GM19240 (cell line): ENCODE measurements at regions not wholly inside any gene's neighbourhood (a gene's known extent, or its start where the extent isn't known, plus 50 kb on each side); places are given as distances from the start of the nearest gene placed in this dataset.

ENCODE experiments used
- DNase-seq: peaks from one replicate; pipeline ENCODE4 v3.0.0; 2011; ENCODE audit warnings: low spot score; ENCODE audit not compliant: insufficient read length

DNA sequence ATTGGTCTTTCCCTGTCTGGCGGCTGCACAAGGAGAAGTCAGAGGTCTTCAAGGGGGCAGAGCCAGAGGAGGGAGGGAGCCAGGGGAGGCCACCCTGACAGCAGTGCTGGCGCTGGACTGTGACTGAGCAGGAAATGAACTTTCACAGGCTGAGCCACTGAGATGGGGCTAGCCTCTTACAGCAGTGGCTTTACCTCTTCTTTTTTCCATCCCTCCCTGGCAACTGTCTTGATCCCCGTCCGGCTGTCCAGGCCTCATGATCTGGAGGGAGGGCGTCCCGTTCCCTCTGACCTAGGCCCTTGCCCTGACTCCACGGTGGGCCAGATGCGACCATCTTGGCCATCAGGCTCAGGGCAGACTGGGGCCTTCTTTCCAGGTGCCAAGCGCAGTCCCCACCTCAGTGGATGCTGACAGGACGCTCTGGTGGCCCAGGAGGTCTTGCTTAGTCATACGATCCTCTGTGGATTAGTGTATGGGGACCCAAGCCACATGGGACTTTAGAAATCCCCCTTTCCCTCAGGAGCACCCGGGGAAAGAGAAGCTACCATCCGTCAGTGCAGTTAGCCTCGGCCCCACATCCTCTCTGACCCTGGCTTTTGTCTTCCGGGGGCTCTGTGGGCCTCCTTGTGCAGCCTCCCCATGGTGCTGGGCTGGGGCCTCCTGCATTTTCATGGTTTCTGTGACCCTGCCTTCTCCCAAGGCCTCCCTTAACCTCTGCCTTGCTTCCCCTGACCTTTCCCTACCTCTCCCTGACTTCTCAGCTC, 57.4 kb upstream of the CCDC167 start:
- no peak for DNase-seq

DNA sequence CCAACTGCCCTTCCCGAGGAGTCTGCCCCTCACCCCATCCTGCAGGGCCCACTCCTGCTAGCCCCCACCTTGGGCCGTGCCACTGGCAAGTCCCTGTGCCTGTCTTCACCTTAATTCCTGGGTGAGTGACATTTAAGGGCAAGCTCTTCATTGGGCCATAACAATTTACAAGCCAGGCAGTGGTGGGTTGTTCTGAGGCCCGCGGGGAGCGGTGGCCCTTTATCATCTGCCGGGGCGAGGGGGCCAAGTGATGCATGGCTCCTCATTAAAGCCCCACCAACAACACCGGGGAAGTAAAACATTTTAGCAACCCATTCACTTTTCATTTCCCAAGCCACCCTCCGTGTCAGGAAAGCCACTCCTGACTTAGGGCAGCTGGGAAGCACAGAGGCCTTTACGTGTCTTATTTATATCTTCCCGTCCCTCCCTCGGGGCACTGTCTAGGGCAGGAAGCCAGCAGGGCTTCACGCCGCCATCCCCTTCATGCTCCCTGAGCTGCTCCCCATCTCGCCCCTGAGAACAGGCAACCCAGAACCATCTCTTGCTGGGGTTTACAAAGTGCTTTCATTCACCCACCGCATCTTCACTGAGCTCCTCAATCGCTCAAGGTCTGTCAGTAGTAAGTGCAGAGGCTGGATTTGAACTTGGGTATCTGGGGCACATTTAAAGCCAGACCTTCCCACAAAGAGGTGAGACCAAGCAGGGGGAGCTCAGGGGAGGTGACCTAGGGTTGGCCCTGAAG, 55.5 kb upstream of the CCDC167 start:
- no peak for DNase-seq

DNA sequence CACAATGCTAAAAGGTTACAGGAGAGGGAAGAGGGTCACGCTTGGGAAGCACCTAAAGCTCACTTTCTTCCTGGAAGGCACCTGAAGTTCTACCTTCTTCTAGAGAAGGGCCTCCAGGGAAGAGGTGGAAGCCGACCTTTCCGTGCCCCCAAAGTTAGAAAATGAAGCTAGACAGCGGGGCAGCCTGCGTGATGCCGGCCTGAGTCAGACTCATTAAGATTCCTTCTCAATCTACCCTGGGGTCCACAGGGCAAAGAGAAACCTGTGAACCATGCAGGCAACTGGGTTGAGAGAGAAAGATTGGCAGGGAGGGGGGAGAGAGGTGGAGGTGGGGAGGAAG, 54.8 kb upstream of the CCDC167 start:
- DNase-seq: no peak

DNA sequence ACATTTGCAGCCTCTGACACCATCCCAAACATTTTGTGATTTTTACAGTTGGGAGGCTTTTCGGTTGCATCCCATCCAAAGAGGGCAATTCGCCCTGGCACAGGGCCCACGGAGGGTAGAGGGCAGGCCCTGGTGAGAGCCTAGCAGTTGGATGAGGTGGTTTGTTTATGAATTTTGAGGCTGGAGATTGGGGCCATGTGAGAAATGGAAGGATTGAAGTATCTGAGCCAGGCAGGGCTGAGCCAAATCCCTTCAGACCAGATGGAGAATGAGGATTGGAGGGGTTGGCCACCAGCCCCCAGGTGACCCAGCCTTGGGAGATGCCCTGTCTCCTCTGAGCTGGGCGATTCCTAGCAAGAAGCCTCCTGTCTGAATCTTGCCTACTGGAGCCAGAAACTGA, 52.6 kb upstream of the CCDC167 start:
- DNase-seq: no peak

DNA sequence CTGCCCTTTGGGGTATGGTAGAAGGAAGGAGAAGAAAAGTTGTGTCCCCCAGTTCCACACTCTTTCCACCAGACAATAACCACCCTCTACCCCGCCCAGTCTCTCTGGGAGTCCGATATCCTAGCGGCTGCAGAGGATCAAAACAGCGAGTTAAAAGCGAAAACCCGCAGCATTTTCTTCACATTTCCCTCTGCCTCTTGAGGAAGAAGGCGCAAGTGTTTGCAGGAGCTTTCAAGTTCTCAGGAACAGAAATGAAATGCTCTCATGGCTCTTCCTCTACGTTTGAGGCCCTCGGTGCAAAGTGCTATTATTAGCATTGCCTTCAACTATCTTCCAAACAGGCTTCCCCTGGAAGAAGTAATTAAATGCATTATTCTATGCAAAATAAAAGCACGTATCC, 52.2 kb upstream of the CCDC167 start:
- DNase-seq: no peak

DNA sequence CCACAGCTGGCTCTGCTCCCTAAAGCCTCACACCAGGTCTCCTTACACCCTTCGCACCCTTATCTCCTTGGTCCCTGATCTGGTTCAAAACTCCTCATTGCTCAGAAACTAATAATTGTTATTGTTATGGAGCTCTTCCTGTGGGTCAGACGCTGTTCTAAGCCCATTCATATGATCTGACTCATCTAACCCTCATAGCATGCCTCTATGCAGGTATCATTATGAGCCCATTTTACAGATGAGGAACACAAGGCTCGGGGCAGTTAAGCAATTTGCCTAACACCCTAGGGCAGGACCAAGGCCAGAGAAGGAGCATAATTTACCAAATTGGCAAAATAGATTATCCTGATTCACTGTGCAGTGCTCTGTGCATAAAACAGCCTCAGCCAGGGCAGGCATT, 51.8 kb upstream of the CCDC167 start:
- no peak for DNase-seq

DNA sequence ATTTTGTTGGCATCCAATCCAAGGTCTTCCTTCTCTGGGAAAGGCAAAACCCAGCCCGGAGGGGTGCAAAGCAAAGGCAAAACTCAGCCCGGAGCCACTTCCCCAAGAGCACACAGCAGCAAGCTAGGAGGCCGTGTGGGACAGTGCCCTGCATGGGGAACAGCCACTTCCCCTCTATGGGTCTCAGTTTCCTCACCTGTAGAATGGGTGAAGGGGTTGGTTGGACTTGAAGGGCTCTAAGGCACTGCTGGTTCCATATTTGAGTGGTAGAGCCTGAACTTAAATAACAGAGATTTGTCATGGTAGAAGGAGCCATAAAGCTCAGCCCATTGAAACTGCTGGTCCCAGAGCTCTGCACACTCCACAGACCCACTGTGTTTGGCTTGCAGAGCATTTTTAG, 51.3 kb upstream of the CCDC167 start:
- DNase-seq: no peak

DNA sequence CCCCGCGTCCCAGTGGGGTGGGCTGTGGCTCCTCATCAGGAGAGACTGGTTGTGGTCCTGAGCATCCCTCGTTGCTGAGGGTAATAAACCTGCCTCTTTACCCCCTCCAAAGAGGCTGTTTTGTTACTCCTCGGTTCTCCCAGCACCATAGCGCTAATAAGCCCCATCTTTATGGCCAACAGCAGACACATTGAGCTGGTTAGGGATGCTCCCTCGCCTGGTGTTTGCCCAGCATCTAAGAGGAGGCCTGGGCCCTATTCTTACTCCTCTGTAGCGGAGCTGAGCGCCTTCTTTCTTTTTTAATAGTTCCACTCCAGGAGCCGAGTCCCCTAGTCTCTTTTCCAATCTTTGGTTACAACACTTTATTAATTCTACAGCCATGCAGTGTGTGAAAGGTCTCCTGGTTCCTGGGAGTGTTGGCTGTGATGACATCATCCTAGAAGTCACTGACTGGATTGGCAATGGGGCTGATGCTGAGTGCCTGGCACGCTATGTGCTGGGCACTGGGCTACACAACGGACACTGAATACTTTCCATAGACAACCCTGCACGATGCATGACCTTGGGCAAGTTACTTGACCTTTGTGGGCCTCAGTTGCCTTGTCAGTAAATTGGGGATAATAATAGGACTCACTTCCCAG, 50.6 kb upstream of the CCDC167 start:
- DNase-seq: no peak

DNA sequence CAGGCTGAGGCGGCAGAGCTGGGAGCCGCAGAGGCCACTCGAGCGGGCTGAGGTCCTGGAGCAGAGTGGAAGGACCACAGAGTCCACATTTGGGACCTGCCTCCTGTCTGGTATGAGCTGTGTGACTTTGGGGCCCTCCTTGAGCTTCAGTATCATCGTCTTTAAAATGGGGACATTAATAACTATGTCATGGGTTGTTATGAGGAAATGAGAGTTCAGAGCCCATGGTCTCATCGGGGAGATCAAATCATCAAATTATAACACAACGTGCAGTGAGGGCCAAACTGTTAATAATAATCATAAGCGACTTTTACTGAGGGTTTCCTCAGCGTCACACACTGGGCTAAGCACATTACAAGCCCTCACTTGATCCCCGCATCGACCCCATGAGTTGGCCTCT, 49.9 kb upstream of the CCDC167 start:
- no peak for DNase-seq
